Neural cell (in vitro differentiated cells): ENCODE measurements at regions not wholly inside any gene's neighbourhood (a gene's known extent, or its start where the extent isn't known, plus 50 kb on each side); places are given as distances from the start of the nearest gene placed in this dataset.

ENCODE experiments used
- H2AFZ ChIP-seq: fragments of 200-600, 300-800 bp; sonication (generic), shearing (Covaris generic); 2 replicates; pipeline ENCODE4 v1.6.0; 2014; ENCODE audit warnings: low read depth, mild to moderate bottlenecking, antibody characterized with exemption, low read length, moderate library complexity
- H3F3A ChIP-seq: fragments of 200-600 bp; shearing (Covaris generic); 2 replicates; pipeline ENCODE4 v1.6.1; 2016; ENCODE audit warnings: mild to moderate bottlenecking, moderate library complexity, mixed read lengths, antibody characterized with exemption, low read length; ENCODE audit not compliant: insufficient read depth, poor library complexity, severe bottlenecking
- H3K27ac ChIP-seq: fragments of 200-600, 300-800 bp; sonication (generic), shearing (Covaris generic); 2 replicates; pipeline ENCODE4 v1.5.1; 2014; ENCODE audit warnings: mild to moderate bottlenecking, low read length, moderate library complexity
- H3K27me3 ChIP-seq: fragments of 300-800, 200-600 bp; sonication (generic), shearing (Covaris generic); 2 replicates; pipeline ENCODE4 v1.6.0; 2014; ENCODE audit warnings: mild to moderate bottlenecking, low read depth, low read length, moderate library complexity; ENCODE audit not compliant: insufficient read depth
- H3K36me3 ChIP-seq: fragments of 300-800, 200-600 bp; sonication (generic), shearing (Covaris generic); 2 replicates; pipeline ENCODE4 v1.5.1; 2014; ENCODE audit warnings: mild to moderate bottlenecking, antibody characterized with exemption, low read length, moderate library complexity; ENCODE audit not compliant: insufficient read depth
- H3K4me2 ChIP-seq: fragments of 300-800, 200-600 bp; sonication (generic), shearing (Covaris generic); 2 replicates; pipeline ENCODE4 v1.6.0; 2014; ENCODE audit warnings: mild to moderate bottlenecking, low read length
- H3K4me3 ChIP-seq: fragments of 300-800, 200-600 bp; sonication (generic), shearing (Covaris generic); 2 replicates; pipeline ENCODE4 v1.5.1; 2014; ENCODE audit warnings: mild to moderate bottlenecking, low read length, moderate library complexity
- H3K79me2 ChIP-seq: fragments of 200-600 bp; shearing (Covaris generic); replicated peaks from 2 replicates; pipeline ENCODE4 v1.6.0; 2014; ENCODE audit warnings: mild to moderate bottlenecking, low read length, moderate library complexity; ENCODE audit not compliant: insufficient read depth
- H3K9ac ChIP-seq: fragments of 300-800, 200-600 bp; sonication (generic), shearing (Covaris generic); 2 replicates; pipeline ENCODE4 v1.6.1; 2016; ENCODE audit warnings: mild to moderate bottlenecking, low read length, mixed read lengths
- H3K9me2 ChIP-seq: fragments of 200-600 bp; shearing (Covaris generic); 2 replicates; pipeline ENCODE4 v1.6.1; 2016; ENCODE audit warnings: mild to moderate bottlenecking, low read length, mixed read lengths; ENCODE audit not compliant: insufficient read depth
- H3K9me3 ChIP-seq: fragments of 200-600, 300-800 bp; sonication (generic), shearing (Covaris generic); 2 replicates; pipeline ENCODE4 v1.6.1; 2016; ENCODE audit warnings: mild to moderate bottlenecking, mixed run types, low read length, moderate library complexity, mixed read lengths
- H4K20me1 ChIP-seq: fragments of 200-600 bp; shearing (Covaris generic); 2 replicates; pipeline ENCODE4 v1.6.1; 2016; ENCODE audit warnings: mild to moderate bottlenecking, mixed run types; ENCODE audit not compliant: insufficient read depth
- CTCF ChIP-seq: fragments of 450-650 bp; IDR thresholded peaks from 2 replicates; pipeline ENCODE4 v1.5.1; 2014; ENCODE audit warnings: antibody characterized with exemption, mild to moderate bottlenecking, moderate library complexity; ENCODE audit not compliant: poor library complexity, severe bottlenecking
- EP300 ChIP-seq: fragments of 450-650 bp; conservative IDR thresholded peaks from 2 replicates; pipeline ENCODE4 v1.6.1; 2014; ENCODE audit warnings: antibody characterized with exemption, mild to moderate bottlenecking, moderate library complexity; ENCODE audit not compliant: poor library complexity, severe bottlenecking
- EZH2 ChIP-seq: fragments of 200-600, 300-800 bp; shearing (Covaris generic), sonication (generic); IDR thresholded peaks from 2 replicates; pipeline ENCODE4 v1.6.1; 2014; ENCODE audit warnings: antibody characterized with exemption, low read length, borderline replicate concordance, mild to moderate bottlenecking; ENCODE audit not compliant: insufficient read depth, poor library complexity, severe bottlenecking
- MXI1 ChIP-seq: fragments of 450-650 bp; conservative IDR thresholded peaks from 2 replicates; pipeline ENCODE4 v1.6.1; 2014; ENCODE audit warnings: antibody characterized with exemption, mild to moderate bottlenecking; ENCODE audit not compliant: poor library complexity, severe bottlenecking
- POLR2AphosphoS5 ChIP-seq: IDR thresholded peaks from 2 replicates; pipeline ENCODE4 v1.6.1; 2012
- RAD21 ChIP-seq: fragments of 450-650 bp; conservative IDR thresholded peaks from 2 replicates; pipeline ENCODE4 v1.6.1; 2014; ENCODE audit warnings: antibody characterized with exemption, mild to moderate bottlenecking, moderate library complexity
- REST ChIP-seq: IDR thresholded peaks from 2 replicates; pipeline ENCODE4 v1.6.1; 2012; ENCODE audit warnings: borderline replicate concordance
- SMC3 ChIP-seq: fragments of 450-650 bp; conservative IDR thresholded peaks from 2 replicates; pipeline ENCODE4 v1.6.1; 2014; ENCODE audit warnings: antibody characterized with exemption, mild to moderate bottlenecking, moderate library complexity; ENCODE audit not compliant: poor library complexity
- TAF1 ChIP-seq: IDR thresholded peaks from 2 replicates; pipeline ENCODE4 v1.6.1; 2012; ENCODE audit warnings: low read depth

GRCh38 chr1:101566883-101567538 is 330.2 kb downstream of the S1PR1 start:
- H3K4me3 ChIP-seq: no peak overlapping the region
- H3K9me2 ChIP-seq: no peaks in the 10 kb centered on the region
- H3K27me3 ChIP-seq: no peaks in the 10 kb centered on the region
- no peaks in the 10 kb centered on the region for H3K36me3 ChIP-seq
- no peaks in the 10 kb centered on the region for H3K9me3 ChIP-seq
- H3K27ac ChIP-seq: no peak overlapping the region
- H3K4me2 ChIP-seq: no peak overlapping the region
- H4K20me1 ChIP-seq: no peaks in the 10 kb centered on the region
- H2AFZ ChIP-seq: no peak overlapping the region
- no peaks in the 10 kb centered on the region for H3K79me2 ChIP-seq
- no peaks in the 10 kb centered on the region for H3F3A ChIP-seq
- H3K9ac ChIP-seq: no peak overlapping the region
- TF ChIP-seq RAD21 (no peak), POLR2AphosphoS5 (no peak), EZH2 (no peak), SMC3 (no peak), CTCF (no peak), TAF1 (no peak), REST (no peak), MXI1 (no peak), EP300 (no peak)

GRCh38 chr1:101567582-101568189 is 330.9 kb downstream of the S1PR1 start:
- Histone ChIP-seq H3K9me2 (no peaks in the 10 kb centered on the region), H3K4me3 (no peak overlapping the region), H4K20me1 (no peaks in the 10 kb centered on the region), H3K36me3 (no peaks in the 10 kb centered on the region), H3K9me3 (no peaks in the 10 kb centered on the region), H3F3A (no peaks in the 10 kb centered on the region), H3K4me2 (no peak overlapping the region), H2AFZ (no peak overlapping the region), H3K27ac (no peak overlapping the region), H3K79me2 (no peaks in the 10 kb centered on the region), H3K9ac (no peak overlapping the region), H3K27me3 (no peaks in the 10 kb centered on the region)
- TF ChIP-seq TAF1 (no peak), RAD21 (no peak), CTCF (peak; percentile 37), POLR2AphosphoS5 (no peak), MXI1 (no peak), REST (no peak), SMC3 (no peak), EP300 (no peak)
